GM18520 (cell line): ENCODE measurements at regions not wholly inside any gene's neighbourhood (a gene's known extent, or its start where the extent isn't known, plus 50 kb on each side); places are given as distances from the start of the nearest gene placed in this dataset.
A peak's percentile ranks its signal among the peaks of the same experiment; 100 is the strongest.
"Not testable (repeated sequence)": the region's sequence is repeated elsewhere in the genome, so short reads cannot be mapped to it uniquely, and the experiment has no call there.

Experiments used
- ATAC-seq: cut with Tn5 transposase; IDR thresholded peaks from one replicate; pipeline ENCODE4 v1.9.1; 2021; ENCODE audit not compliant: unreplicated experiment

- no peak for ATAC-seq
These were observed 108.1 kb downstream of the MAP3K21 start for GRCh38 chr1:233435622-233436021.

GRCh38 chr1:233439721-233440120 lies 112.2 kb downstream of the MAP3K21 start:
- ATAC-seq: no peak

GRCh38 chr1:233440951-233441401 lies 113.5 kb downstream of the MAP3K21 start:
- ATAC-seq: no peak

GRCh38 chr1:233442026-233442780 lies 114.7 kb downstream of the MAP3K21 start:
- ATAC-seq: no peak

GRCh38 chr1:233443040-233443760 lies 115.7 kb downstream of the MAP3K21 start:
- ATAC-seq: no peak

- no peak for ATAC-seq
These were observed 117.0 kb downstream of the MAP3K21 start for GRCh38 chr1:233444484-233444883.

- no peak for ATAC-seq
These were observed 118.2 kb downstream of the MAP3K21 start for GRCh38 chr1:233445737-233446136.

GRCh38 chr1:233446935-233447334 lies 119.4 kb downstream of the MAP3K21 start:
- no peak for ATAC-seq

- ATAC-seq: no peak
These were observed 120.7 kb downstream of the MAP3K21 start for GRCh38 chr1:233448109-233448689.

- no peak for ATAC-seq
These were observed 125.2 kb downstream of the MAP3K21 start for GRCh38 chr1:233452724-233453123.

- no peak for ATAC-seq
These were observed 126.1 kb downstream of the MAP3K21 start for GRCh38 chr1:233453433-233454200.

- peak; percentile 70 for ATAC-seq
These were observed 132.0 kb downstream of the MAP3K21 start for GRCh38 chr1:233459470-233459945.

- no peak for ATAC-seq
These were observed 132.4 kb downstream of the MAP3K21 start for GRCh38 chr1:233459968-233460367.

GRCh38 chr1:233460692-233461091 lies 133.2 kb downstream of the MAP3K21 start:
- no peak for ATAC-seq

- ATAC-seq: no peak
These were observed 134.3 kb downstream of the MAP3K21 start for GRCh38 chr1:233461847-233462246.

GRCh38 chr1:233463333-233463732 lies 135.8 kb downstream of the MAP3K21 start:
- ATAC-seq: no peak

GRCh38 chr1:233465745-233466343 lies 138.3 kb downstream of the MAP3K21 start:
- ATAC-seq: no peak

GRCh38 chr1:233470741-233471499 lies 143.0 kb upstream of the KCNK1 start:
- no peak for ATAC-seq

GRCh38 chr1:233471851-233472250 lies 142.1 kb upstream of the KCNK1 start:
- ATAC-seq: not testable (repeated sequence)

GRCh38 chr1:233472796-233473195 lies 141.1 kb upstream of the KCNK1 start:
- not testable (repeated sequence) for ATAC-seq
